ENCODE measurements at regions not wholly inside any gene's neighbourhood (a gene's known extent, or its start where the extent isn't known, plus 50 kb on each side); places are given as distances from the start of the nearest gene placed in this dataset.
"Not testable (repeated sequence)": the region's sequence is repeated elsewhere in the genome, so short reads cannot be mapped to it uniquely, and the experiment has no call there.

DNA sequence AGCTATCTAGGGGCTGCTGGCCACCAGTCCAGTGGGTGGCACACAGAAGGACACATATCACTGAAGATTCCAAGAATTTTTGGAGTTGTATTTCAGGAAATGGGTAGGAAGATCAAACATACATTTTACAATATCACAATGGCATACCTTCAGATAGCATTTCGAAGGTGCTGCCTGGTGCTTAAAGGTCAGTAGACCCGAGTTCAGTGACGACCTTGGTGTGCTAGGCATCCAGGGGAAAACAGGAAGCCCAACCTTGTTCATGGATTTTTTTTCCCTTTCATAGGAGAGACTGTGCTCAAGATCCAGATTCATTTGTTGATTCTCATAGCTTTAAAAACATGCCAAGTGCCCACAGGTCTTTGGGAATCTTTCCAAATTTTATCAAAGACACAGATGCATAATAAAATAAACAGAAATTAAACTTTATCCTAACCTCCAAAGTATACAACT, 51.0 kb upstream of the RCBTB2 start:
- DNase-seq = no peak

DNA sequence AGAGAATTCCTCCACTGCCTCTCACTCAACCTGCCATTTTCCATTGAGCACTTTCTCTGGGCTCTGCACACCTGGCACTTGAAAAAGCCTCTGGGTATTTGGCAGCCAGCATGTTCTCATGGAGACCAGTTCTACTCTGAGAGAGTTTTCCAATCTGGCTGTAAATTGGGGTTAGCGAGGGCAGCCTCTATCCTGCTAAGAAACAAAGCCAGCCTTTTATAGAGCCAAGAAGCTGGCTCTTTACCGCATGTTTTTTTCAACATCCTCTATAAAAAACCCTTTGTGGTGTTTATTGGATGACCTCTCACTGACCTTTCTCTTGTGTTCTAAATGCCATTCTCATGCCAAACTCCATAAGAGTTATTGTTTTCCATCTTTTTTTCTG, 52.6 kb upstream of the RCBTB2 start:
- DNase-seq = no peak

GRCh38 chr13:48586591-48587103, 53.8 kb upstream of the RCBTB2 start:
- no peak for DNase-seq

- DNase-seq = no peak
These were observed 55.2 kb upstream of the RCBTB2 start for GRCh38 chr13:48588120-48588519.

DNA sequence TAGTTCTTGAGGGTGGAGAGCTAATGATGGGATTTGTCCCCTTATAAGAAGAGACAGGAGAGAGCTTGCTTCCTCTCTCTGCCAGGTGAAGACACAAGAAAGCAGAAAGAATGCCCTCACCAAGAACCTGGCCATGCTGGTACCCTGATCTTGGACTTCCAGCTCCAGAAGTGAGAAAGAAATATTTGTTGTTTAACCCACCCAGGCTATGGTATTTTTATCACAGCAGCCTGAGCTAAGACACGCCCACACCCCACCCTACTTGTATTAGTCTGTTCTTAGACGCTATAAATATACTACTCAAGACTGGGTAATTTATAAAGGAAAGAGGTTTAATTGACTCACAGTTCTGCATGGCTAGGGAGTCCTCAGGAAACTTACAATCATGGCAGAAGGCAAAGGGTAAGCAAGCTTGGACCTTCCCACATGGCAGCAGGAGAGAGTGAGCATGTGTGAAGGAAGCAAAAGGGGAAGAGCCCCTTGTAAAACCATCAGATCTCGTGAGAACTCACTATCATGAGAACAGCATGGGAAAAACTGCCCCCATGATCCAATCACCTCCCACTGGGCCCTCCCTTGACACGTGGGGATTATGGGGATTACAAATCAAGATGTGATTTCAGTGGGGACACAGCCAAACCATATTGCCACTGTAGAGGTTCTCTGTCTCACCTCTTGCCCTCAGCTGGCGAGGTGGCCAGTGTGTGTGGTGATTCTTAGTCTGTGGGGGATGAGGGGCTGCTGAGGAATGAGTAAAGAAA, 57.4 kb upstream of the RCBTB2 start:
- no peak for DNase-seq

- DNase-seq = not testable (repeated sequence)
These were observed 58.4 kb upstream of the RCBTB2 start for GRCh38 chr13:48591124-48591872.

GRCh38 chr13:48591889-48592687, 59.2 kb upstream of the RCBTB2 start:
- DNase-seq = no peak

GRCh38 chr13:48592688-48593049, 59.8 kb upstream of the RCBTB2 start:
- no peak for DNase-seq

DNA sequence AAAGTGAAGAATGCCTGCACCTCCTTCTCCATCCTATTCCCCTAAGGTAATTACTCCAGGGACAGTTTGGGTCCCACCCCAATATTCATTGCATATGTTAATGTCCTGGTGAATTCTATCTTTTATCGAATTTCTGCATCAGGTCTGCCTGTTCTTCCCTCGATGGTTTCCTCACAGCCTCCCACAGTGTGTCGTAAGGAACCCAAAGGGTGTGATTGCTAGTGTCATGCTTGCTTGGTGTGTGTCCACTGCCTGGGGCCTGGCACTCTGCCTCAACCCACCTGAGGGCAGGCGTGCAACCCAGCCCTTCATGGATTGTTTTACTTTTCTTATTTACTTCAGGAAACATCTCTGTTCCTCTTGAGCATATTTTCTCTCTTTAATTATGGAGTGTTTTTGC, 60.2 kb upstream of the CYSLTR2 start:
- no peak for DNase-seq

DNA sequence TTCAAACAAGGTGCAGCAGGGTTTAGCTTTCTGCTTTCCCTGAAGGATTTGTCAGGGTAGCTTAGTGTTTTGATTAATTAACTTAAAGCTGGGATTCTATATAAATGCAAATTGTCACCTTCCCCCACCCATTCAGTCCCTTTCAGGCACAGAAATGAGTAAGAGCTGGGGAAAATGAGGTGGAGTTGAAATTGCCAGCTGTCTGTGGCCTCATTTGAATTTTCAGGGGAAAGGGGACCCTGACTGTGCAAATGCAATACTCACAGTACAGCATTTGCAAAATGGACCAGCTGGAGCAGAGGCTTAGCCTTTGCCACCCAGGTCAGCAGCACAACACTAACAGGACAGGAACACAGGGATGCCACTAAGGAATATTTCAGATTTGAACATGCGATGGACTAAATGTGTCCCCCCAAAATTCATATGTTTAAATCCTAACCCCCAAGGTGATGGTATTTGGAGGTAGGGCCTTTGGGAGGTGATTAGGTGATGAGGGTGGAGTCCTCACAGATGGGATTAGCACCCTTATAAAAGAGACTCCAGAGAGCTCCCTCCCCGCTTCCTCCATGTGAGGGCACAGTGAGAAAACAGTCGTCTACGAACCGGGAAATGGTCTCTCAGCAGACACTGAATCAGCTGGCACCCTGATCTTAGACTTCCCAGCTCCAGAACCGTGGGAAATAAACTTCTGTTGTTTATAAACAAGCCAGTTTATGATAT, 59.5 kb upstream of the CYSLTR2 start:
- DNase-seq = no peak

GRCh38 chr13:48595431-48596429, 58.0 kb upstream of the CYSLTR2 start:
- peak; percentile 4 to 30 for DNase-seq

DNA sequence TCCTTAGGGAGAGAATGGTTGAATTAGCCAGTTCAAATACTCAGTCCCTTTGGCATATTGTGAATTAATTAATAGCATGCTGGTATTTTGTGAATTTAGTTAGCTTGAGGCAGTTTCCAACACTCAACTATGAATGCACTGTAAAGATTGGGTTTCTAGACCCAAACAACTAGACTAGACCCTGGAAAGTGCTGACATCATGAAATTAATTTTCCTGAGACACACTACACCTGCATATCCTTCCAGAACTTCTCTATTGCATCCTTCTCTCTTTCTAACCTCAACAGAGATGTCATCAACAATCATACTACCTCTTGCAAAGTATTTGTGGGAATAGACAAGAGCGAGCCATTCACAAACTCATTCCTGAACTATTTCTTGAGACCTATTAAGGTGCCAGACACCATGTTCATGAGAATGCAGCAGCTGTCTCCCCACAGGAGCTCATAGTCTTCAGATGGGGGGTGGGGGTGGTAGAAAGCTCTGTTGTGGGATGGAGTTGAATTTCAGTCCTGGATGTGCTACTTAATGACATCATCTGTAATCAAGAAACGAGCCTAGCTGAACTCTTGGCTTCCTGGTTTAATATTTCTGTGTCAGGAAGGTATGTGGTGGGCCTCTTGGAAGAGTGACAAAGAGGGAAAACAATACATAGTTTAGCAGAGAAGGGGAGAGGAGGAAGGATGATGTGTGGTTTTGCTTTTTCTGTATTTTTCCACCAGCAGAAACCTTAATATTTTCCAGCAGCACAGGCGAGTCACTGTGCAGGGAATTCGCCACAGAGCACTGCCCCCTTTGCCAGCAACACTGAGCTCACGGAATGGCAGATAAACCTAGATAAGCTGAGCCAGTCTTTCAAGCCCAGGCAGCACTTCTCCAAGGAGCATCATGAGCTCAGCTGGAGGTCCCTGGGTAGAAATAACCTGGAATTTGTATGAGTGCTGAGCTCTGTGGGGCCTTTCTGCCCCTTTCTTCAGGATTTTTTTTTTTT, 53.1 kb upstream of the CYSLTR2 start:
- no peak for DNase-seq

DNA sequence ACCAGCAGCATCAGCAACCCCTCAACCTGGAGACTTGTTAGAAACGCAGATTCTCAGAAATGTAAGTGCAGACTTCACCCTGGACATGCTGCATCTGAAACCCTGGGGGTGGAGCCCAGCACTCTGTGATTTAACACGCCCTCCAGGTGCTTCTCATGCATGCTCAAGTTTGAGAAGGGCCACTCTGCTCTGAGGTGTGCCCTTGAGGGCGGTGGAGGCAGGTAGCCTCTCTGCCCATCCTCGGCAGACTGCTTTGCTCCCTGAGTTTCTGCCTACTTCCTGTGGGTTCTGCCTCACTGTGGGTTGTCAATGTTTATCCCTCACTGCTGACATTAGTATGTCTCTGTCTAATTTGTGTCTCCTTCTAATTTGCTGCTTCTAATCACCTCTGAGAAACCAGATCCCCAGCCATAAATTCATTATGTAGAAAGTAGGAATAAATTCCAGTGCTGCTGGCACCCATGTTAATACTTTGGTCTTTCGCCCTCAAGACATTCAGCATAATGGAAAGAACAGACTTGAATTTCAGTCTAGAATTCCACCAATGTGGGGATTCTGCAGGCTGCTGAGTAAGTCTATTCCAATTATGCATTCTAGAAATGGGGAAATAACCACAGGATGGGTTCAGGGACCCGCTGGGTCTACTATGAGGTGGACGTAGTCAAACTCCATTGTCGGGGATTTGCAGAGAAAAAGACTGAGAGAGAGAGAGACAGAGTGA, 51.3 kb upstream of the CYSLTR2 start:
- DNase-seq = no peak

- no peak for DNase-seq
These were observed 50.4 kb upstream of the CYSLTR2 start for GRCh38 chr13:48603375-48603774.
